HAP-1 (cell line): ENCODE measurements at regions not wholly inside any gene's neighbourhood (a gene's known extent, or its start where the extent isn't known, plus 50 kb on each side); places are given as distances from the start of the nearest gene placed in this dataset.

ENCODE experiments used
- DNase-seq, 2 experiments: peaks; one replicate each; pipeline ENCODE4 v3.0.0-alpha.2; 2016 to 2020; ENCODE audit warnings: low spot score in 2 of 2
- H3K27me3 ChIP-seq: fragments of 250-450 bp; sonication (Bioruptor Pico); 2 replicates; pipeline ENCODE4 v1.5.1; 2020; ENCODE audit warnings: low read depth, mild to moderate bottlenecking, moderate library complexity
- H3K36me3 ChIP-seq: fragments of 250-450 bp; sonication (Bioruptor Pico); replicated peaks from 2 replicates; pipeline ENCODE4 v1.5.1; 2020; ENCODE audit warnings: mild to moderate bottlenecking
- H3K4me1 ChIP-seq: fragments of 250-450 bp; sonication (Bioruptor Pico); 2 replicates; pipeline ENCODE4 v1.5.1; 2020; ENCODE audit warnings: mild to moderate bottlenecking
- H3K4me3 ChIP-seq: fragments of 250-450 bp; sonication (Bioruptor Pico); 2 replicates; pipeline ENCODE4 v1.5.1; 2020; ENCODE audit warnings: mild to moderate bottlenecking, moderate library complexity
- H3K9me3 ChIP-seq: fragments of 250-450 bp; sonication (Bioruptor Pico); 2 replicates; pipeline ENCODE4 v1.5.1; 2020; ENCODE audit warnings: mild to moderate bottlenecking, moderate library complexity
- in situ Hi-C: fragments of 300-500 bp; cut with MboI; formaldehyde crosslinking; loops from 3 replicates; pipeline ENCODE4 v1.14.3; 2020; ENCODE audit warnings: low sequenced_read_pairs, inconsistent platforms, mixed read lengths

- Histone ChIP-seq H3K9me3 (no peaks in the 10 kb centered on the region), H3K36me3 (no peaks in the 10 kb centered on the region), H3K4me3 (no peak overlapping the region), H3K27me3 (no peaks in the 10 kb centered on the region), H3K4me1 (no peaks in the 10 kb centered on the region)
- in situ Hi-C loops, result no loop called here
- no peak for DNase-seq
These were observed 394.2 kb downstream of the RASEF start for GRCh38 chr9:82668689-82669199.

- Histone ChIP-seq H3K4me3 (no peak overlapping the region), H3K9me3 (no peaks in the 10 kb centered on the region), H3K27me3 (no peaks in the 10 kb centered on the region), H3K36me3 (no peaks in the 10 kb centered on the region), H3K4me1 (no peaks in the 10 kb centered on the region)
- in situ Hi-C loops, result no loop called here
- DNase-seq, result no peak
These were observed 392.9 kb downstream of the RASEF start for GRCh38 chr9:82670000-82670399.

GRCh38 chr9:82670726-82671125 lies 392.2 kb downstream of the RASEF start:
- no peak overlapping the region for H3K4me3 ChIP-seq
- H3K36me3 ChIP-seq, result no peaks in the 10 kb centered on the region
- DNase-seq, result no peak
- no peaks in the 10 kb centered on the region for H3K9me3 ChIP-seq
- in situ Hi-C loops, result no loop called here
- H3K27me3 ChIP-seq, result no peaks in the 10 kb centered on the region
- no peaks in the 10 kb centered on the region for H3K4me1 ChIP-seq

GRCh38 chr9:82673201-82673600 lies 389.7 kb downstream of the RASEF start:
- no peak for DNase-seq
- no peaks in the 10 kb centered on the region for H3K27me3 ChIP-seq
- H3K4me1 ChIP-seq, result no peaks in the 10 kb centered on the region
- H3K4me3 ChIP-seq, result no peak overlapping the region
- no peaks in the 10 kb centered on the region for H3K36me3 ChIP-seq
- no peaks in the 10 kb centered on the region for H3K9me3 ChIP-seq
- in situ Hi-C loops, result no loop called here

GRCh38 chr9:82673919-82674318 lies 389.0 kb downstream of the RASEF start:
- Histone ChIP-seq H3K9me3 (no peaks in the 10 kb centered on the region), H3K4me3 (no peak overlapping the region), H3K27me3 (no peaks in the 10 kb centered on the region), H3K36me3 (no peaks in the 10 kb centered on the region), H3K4me1 (no peaks in the 10 kb centered on the region)
- no peak for DNase-seq
- in situ Hi-C loops, result no loop called here

- Histone ChIP-seq H3K4me3 (no peak overlapping the region), H3K36me3 (no peaks in the 10 kb centered on the region), H3K9me3 (no peaks in the 10 kb centered on the region), H3K4me1 (no peaks in the 10 kb centered on the region), H3K27me3 (no peaks in the 10 kb centered on the region)
- no peak for DNase-seq
- in situ Hi-C loops, result no loop called here
These were observed 387.8 kb downstream of the RASEF start for GRCh38 chr9:82675102-82675501.

GRCh38 chr9:82675605-82676004 lies 387.3 kb downstream of the RASEF start:
- Histone ChIP-seq H3K36me3 (no peaks in the 10 kb centered on the region), H3K4me1 (no peaks in the 10 kb centered on the region), H3K9me3 (no peaks in the 10 kb centered on the region), H3K4me3 (no peak overlapping the region), H3K27me3 (no peaks in the 10 kb centered on the region)
- DNase-seq, result no peak
- in situ Hi-C loops, result no loop called here

GRCh38 chr9:82677086-82677485 lies 385.9 kb downstream of the RASEF start:
- no peaks in the 10 kb centered on the region for H3K36me3 ChIP-seq
- no peaks in the 10 kb centered on the region for H3K27me3 ChIP-seq
- no peak for DNase-seq
- H3K9me3 ChIP-seq, result no peaks in the 10 kb centered on the region
- no peak overlapping the region for H3K4me3 ChIP-seq
- H3K4me1 ChIP-seq, result no peaks in the 10 kb centered on the region
- in situ Hi-C loops, result no loop called here

- Histone ChIP-seq H3K9me3 (no peaks in the 10 kb centered on the region), H3K27me3 (no peaks in the 10 kb centered on the region), H3K4me3 (no peak overlapping the region), H3K4me1 (no peaks in the 10 kb centered on the region), H3K36me3 (no peaks in the 10 kb centered on the region)
- in situ Hi-C loops, result no loop called here
- no peak for DNase-seq
These were observed 383.5 kb downstream of the RASEF start for GRCh38 chr9:82679472-82679871.

GRCh38 chr9:82680179-82680935 lies 382.6 kb downstream of the RASEF start:
- no peak overlapping the region for H3K4me3 ChIP-seq
- no peaks in the 10 kb centered on the region for H3K36me3 ChIP-seq
- DNase-seq, result no peak
- H3K4me1 ChIP-seq, result no peaks in the 10 kb centered on the region
- no peaks in the 10 kb centered on the region for H3K27me3 ChIP-seq
- H3K9me3 ChIP-seq, result no peaks in the 10 kb centered on the region
- in situ Hi-C loops, result no loop called here

- DNase-seq, result no peak
These were observed 381.1 kb downstream of the RASEF start for GRCh38 chr9:82681809-82682208.

GRCh38 chr9:82682431-82682830 lies 380.5 kb downstream of the RASEF start:
- no peak for DNase-seq
- in situ Hi-C loops, result no loop called here
- no peak overlapping the region for H3K4me3 ChIP-seq
- no peaks in the 10 kb centered on the region for H3K9me3 ChIP-seq
- no peaks in the 10 kb centered on the region for H3K27me3 ChIP-seq
- H3K36me3 ChIP-seq, result no peaks in the 10 kb centered on the region
- no peaks in the 10 kb centered on the region for H3K4me1 ChIP-seq

More at GRCh38 chr9:82681809-82682208, 381.1 kb downstream of the RASEF start:
- Histone ChIP-seq H3K4me3 (no peak overlapping the region), H3K36me3 (no peaks in the 10 kb centered on the region), H3K9me3 (no peaks in the 10 kb centered on the region), H3K27me3 (no peaks in the 10 kb centered on the region), H3K4me1 (no peaks in the 10 kb centered on the region)
- in situ Hi-C loops, result no loop called here

GRCh38 chr9:82695704-82696103 lies 367.2 kb downstream of the RASEF start:
- in situ Hi-C loops, result no loop called here
- H3K27me3 ChIP-seq, result no peaks in the 10 kb centered on the region; the same call in 1 of the 2 replicates

GRCh38 chr9:82706786-82707185 lies 356.2 kb downstream of the RASEF start:
- peak in 1 of 2 experiments; percentile 4 for DNase-seq
- Histone ChIP-seq H3K4me3 (no peak overlapping the region), H3K9me3 (no peaks in the 10 kb centered on the region), H3K4me1 (peaks cover 3% of the 10 kb centered on the region; the same call in 1 of the 2 replicates), H3K27me3 (no peaks in the 10 kb centered on the region), H3K36me3 (no peaks in the 10 kb centered on the region)
- in situ Hi-C loops, result no loop called here

More at GRCh38 chr9:82695704-82696103, 367.2 kb downstream of the RASEF start:
- H3K4me3 ChIP-seq, result no peak overlapping the region
- H3K36me3 ChIP-seq, result no peaks in the 10 kb centered on the region
- no peak for DNase-seq
- H3K4me1 ChIP-seq, result no peaks in the 10 kb centered on the region
- H3K9me3 ChIP-seq, result no peaks in the 10 kb centered on the region
